ENCODE measurements at regions not wholly inside any gene's neighbourhood (a gene's known extent, or its start where the extent isn't known, plus 50 kb on each side); places are given as distances from the start of the nearest gene placed in this dataset.

DNA sequence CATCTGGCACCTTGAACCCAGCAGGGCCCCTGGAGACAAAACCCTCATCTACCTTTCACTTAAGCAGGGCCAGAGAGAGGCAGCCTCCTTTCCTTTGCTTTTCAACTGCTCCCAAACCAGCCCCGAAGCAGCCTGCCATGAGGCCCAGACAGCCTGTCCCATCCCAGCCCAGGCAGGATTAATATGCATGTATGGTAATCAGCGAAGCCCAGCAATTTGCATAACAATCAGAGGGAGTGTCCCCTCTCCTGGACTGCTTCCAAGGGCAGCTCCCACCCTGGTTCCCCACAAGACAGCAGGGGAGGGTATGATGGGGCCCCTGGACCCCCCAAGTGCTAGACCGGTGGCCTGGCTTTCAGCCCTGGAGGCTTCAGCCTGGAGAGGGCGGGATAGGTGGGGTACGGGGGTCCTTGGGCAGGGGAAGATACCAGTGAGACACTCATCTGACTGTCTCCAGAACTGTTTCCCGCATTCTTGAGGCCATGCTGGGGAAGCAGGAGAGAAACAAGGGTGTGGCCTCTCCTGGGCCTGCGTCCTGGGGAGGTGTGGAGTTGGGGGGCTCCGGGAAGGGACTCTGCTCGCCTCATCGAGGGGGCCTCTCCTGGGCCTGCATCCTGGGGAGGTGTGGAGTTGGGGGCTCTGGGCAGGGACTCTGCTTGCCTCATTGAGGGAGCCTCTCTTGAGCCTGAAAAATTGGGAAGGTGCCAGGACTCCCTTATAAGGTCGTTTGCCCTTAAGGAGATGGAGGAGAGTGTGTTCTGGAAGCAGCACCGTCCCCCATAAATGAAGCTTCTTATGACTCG lies 93.2 kb upstream of the PRR5 start:
- TF ChIP-seq, protein P1, sequence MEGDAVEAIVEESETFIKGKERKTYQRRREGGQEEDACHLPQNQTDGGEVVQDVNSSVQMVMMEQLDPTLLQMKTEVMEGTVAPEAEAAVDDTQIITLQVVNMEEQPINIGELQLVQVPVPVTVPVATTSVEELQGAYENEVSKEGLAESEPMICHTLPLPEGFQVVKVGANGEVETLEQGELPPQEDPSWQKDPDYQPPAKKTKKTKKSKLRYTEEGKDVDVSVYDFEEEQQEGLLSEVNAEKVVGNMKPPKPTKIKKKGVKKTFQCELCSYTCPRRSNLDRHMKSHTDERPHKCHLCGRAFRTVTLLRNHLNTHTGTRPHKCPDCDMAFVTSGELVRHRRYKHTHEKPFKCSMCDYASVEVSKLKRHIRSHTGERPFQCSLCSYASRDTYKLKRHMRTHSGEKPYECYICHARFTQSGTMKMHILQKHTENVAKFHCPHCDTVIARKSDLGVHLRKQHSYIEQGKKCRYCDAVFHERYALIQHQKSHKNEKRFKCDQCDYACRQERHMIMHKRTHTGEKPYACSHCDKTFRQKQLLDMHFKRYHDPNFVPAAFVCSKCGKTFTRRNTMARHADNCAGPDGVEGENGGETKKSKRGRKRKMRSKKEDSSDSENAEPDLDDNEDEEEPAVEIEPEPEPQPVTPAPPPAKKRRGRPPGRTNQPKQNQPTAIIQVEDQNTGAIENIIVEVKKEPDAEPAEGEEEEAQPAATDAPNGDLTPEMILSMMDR (IDR thresholded peaks at IDR 0.05; ENCODE audit: unreplicated experiment), result no peak
- Mint-ChIP-seq H3K4me3 (ENCODE audit: low read depth) (no peak overlapping the region), H3K9me3 (ENCODE audit: low read depth) (peaks cover 11% of the 10 kb centered on the region), H3K4me1 (ENCODE audit: low read depth) (no peaks in the 10 kb centered on the region), H3K27ac (no peak overlapping the region), H3K27me3 (peaks cover 24% of the 10 kb centered on the region), H3K36me3 (ENCODE audit: insufficient read depth) (no peaks in the 10 kb centered on the region)
- DNase-seq (ENCODE audit: low spot score, unreplicated experiment), result no peak

DNA sequence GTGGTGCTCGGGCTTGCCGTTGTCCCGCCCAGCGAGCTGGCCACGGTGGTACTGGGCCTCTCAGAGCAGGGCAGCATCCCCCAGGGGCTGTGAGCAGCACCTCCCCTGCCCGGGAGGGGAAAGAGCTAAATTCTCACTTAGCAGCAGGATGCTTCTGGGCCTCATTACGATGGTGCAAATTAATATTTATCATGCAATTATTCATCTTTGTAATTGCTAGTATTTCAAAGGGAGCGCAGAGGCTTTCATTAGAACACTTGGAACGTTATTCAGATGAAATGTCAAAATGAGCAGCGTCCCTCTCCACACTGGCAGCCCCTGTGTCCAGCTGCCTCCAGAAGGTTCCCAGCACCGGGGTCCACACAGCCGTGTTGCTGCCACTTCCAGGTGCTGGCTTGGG lies 95.9 kb upstream of the PRR5 start:
- no peaks in the 10 kb centered on the region for H3K36me3 Mint-ChIP-seq (ENCODE audit: insufficient read depth)
- no peak overlapping the region for H3K4me3 Mint-ChIP-seq (ENCODE audit: low read depth)
- peaks cover 28% of the 10 kb centered on the region for H3K27me3 Mint-ChIP-seq
- H3K4me1 Mint-ChIP-seq (ENCODE audit: low read depth), result no peaks in the 10 kb centered on the region
- DNase-seq (ENCODE audit: low spot score, unreplicated experiment), result no peak
- peaks cover 3% of the 10 kb centered on the region for H3K9me3 Mint-ChIP-seq (ENCODE audit: low read depth)
- TF ChIP-seq, protein P1 (IDR thresholded peaks at IDR 0.05; ENCODE audit: unreplicated experiment), result no peak
- no peak overlapping the region for H3K27ac Mint-ChIP-seq

DNA sequence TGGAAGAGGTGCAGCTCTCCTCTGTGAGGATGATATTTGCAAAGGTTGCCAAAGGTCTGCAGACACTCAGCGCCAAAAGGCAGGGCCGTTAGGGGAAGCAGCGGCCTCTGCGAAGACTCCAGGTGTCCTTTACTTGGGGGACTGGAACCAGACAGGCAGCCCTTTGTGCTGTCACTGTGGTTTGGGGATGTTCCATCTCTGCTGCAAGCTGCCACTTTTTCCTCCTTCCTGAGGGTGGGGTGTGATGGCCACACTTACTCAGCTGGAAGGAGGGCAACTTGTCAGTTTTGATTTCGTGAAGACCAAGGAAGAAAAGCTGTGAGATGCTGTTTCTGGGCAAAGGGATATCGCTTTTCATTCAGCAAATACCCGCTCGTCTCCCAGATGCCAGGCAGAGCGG lies 96.5 kb upstream of the PRR5 start:
- H3K27ac Mint-ChIP-seq, result no peak overlapping the region
- TF ChIP-seq, protein P1 (IDR thresholded peaks at IDR 0.05; ENCODE audit: unreplicated experiment), result no peak
- peaks cover 3% of the 10 kb centered on the region for H3K9me3 Mint-ChIP-seq (ENCODE audit: low read depth)
- H3K36me3 Mint-ChIP-seq (ENCODE audit: insufficient read depth), result no peaks in the 10 kb centered on the region
- no peak overlapping the region for H3K4me3 Mint-ChIP-seq (ENCODE audit: low read depth)
- H3K4me1 Mint-ChIP-seq (ENCODE audit: low read depth), result no peaks in the 10 kb centered on the region
- H3K27me3 Mint-ChIP-seq, result peaks cover 28% of the 10 kb centered on the region
- DNase-seq (ENCODE audit: low spot score, unreplicated experiment), result no peak

DNA sequence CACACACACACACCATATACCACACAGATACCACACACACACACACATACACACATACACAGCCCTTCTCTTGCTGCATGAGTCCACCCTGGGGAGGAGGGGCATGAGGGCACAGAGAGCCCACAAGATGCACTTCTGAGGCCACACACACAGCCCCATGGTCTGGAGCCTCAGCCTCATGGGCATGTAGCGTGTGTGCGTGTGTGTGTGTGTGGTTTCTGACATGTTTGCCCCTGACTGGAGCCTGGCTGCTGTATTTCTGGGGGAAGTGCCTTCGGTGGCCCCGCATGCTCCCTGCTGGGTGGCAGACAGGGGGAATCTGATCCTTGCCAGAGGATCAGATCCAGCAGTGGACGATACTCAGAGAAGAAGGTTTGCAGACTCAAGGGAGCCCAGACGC lies 97.0 kb upstream of the PRR5 start:
- no peak for DNase-seq (ENCODE audit: low spot score, unreplicated experiment)
- no peaks in the 10 kb centered on the region for H3K4me1 Mint-ChIP-seq (ENCODE audit: low read depth)
- peaks cover 25% of the 10 kb centered on the region for H3K27me3 Mint-ChIP-seq
- no peak overlapping the region for H3K4me3 Mint-ChIP-seq (ENCODE audit: low read depth)
- no peaks in the 10 kb centered on the region for H3K9me3 Mint-ChIP-seq (ENCODE audit: low read depth)
- H3K36me3 Mint-ChIP-seq (ENCODE audit: insufficient read depth), result no peaks in the 10 kb centered on the region
- H3K27ac Mint-ChIP-seq, result no peak overlapping the region
- TF ChIP-seq, protein P1 (IDR thresholded peaks at IDR 0.05; ENCODE audit: unreplicated experiment), result no peak

DNA sequence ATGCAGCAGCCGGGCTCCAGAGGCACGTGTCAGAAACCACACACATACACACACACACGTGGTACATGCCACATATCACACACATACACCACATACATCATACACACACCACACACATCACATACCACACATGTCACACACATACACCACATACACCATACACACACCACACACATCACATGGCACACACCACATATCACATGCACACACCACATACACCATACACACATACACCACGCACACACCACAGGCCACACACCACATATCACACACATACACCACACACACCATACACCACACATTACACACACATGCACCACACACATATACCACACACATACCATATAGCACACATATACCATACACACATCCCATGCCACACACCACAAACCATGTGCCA lies 97.5 kb upstream of the PRR5 start:
- TF ChIP-seq, protein P1 (IDR thresholded peaks at IDR 0.05; ENCODE audit: unreplicated experiment), result no peak
- H3K27me3 Mint-ChIP-seq, result peaks cover 25% of the 10 kb centered on the region
- H3K9me3 Mint-ChIP-seq (ENCODE audit: low read depth), result no peaks in the 10 kb centered on the region
- no peak overlapping the region for H3K27ac Mint-ChIP-seq
- no peak overlapping the region for H3K4me3 Mint-ChIP-seq (ENCODE audit: low read depth)
- no peaks in the 10 kb centered on the region for H3K36me3 Mint-ChIP-seq (ENCODE audit: insufficient read depth)
- DNase-seq (ENCODE audit: low spot score, unreplicated experiment), result no peak
- no peaks in the 10 kb centered on the region for H3K4me1 Mint-ChIP-seq (ENCODE audit: low read depth)
